ENCODE measurements at regions not wholly inside any gene's neighbourhood (a gene's known extent, or its start where the extent isn't known, plus 50 kb on each side); places are given as distances from the start of the nearest gene placed in this dataset.

DNA sequence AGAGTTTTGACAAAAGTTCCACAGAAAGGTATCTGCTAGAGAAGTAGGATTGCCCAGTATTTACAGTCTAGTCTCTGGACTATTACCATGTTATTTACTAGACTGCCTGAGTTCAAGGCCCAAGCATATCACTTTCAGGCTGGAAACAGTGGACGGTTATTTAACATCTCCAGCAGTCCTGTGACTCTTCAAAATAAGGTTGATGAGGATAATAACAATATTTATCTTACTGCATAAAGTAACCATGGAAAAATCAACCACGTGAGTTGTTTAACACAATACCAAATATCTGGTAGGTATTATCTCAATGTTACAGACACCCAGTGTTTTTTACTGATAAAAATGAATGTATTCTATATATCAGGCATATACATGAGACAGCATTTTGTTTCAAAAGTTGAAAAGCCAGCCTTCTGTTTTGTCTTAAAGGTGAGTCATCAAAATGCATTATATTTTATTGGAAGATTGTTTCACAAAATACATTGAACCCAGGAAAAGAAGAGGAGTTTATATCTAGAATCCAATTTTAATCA lies 535.8 kb downstream of the TBL1XR1 start:
- Histone ChIP-seq H3K36me3 (ENCODE audit: control insufficient read depth, insufficient read depth, low read length) (no peaks in the 10 kb centered on the region), H3K27me3 (replicated peaks; ENCODE audit: control insufficient read depth, insufficient read depth, low read length, poor library complexity, severe bottlenecking) (no peaks in the 10 kb centered on the region), H3K4me3 (ENCODE audit: insufficient read depth, low read depth, low read length, poor library complexity, severe bottlenecking) (no peak overlapping the region), H3K4me1 (ENCODE audit: control insufficient read depth, insufficient read depth, low read length, poor library complexity, severe bottlenecking) (no peaks in the 10 kb centered on the region), H3K27ac (ENCODE audit: insufficient read depth, low read length, poor library complexity, severe bottlenecking) (no peak overlapping the region), H3K9me3 (ENCODE audit: control insufficient read depth, low read length) (no peaks in the 10 kb centered on the region)
- no peak for DNase-seq

DNA sequence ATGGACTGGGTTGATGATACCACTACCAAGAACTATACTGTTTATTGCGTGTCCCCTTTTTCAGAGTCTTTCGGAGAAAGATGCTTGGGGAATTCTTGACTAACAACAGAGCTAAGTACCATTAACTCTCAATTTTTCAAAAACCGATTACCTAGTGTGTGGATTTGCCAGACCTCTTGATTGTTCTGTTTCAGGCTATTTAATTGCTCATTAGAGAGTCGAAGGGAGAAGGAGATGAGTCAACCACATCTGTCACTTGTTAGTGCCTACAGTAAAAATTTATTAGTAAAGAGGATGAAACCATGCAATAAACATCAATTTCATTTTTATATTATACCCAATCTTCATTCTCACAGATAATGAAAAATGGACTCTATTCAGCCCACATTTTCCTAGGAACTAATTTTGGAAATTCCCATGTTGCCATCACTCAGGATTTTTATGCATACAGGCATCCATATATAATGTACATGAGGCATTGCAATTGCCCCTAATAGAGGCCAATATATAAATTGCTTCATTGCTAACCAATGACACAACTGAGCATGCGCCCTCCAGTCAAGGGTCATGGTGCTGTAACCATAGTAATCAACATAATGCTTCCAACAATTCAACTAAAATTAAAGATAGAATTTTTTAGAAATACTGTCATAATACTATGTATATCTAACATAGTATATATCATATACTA lies 541.7 kb downstream of the TBL1XR1 start:
- Histone ChIP-seq H3K27ac (ENCODE audit: insufficient read depth, low read length, poor library complexity, severe bottlenecking) (no peak overlapping the region), H3K27me3 (replicated peaks; ENCODE audit: control insufficient read depth, insufficient read depth, low read length, poor library complexity, severe bottlenecking) (no peaks in the 10 kb centered on the region), H3K4me3 (ENCODE audit: insufficient read depth, low read depth, low read length, poor library complexity, severe bottlenecking) (no peak overlapping the region), H3K4me1 (ENCODE audit: control insufficient read depth, insufficient read depth, low read length, poor library complexity, severe bottlenecking) (no peaks in the 10 kb centered on the region), H3K36me3 (ENCODE audit: control insufficient read depth, insufficient read depth, low read length) (no peaks in the 10 kb centered on the region), H3K9me3 (ENCODE audit: control insufficient read depth, low read length) (no peaks in the 10 kb centered on the region)
- no peak for DNase-seq

DNA sequence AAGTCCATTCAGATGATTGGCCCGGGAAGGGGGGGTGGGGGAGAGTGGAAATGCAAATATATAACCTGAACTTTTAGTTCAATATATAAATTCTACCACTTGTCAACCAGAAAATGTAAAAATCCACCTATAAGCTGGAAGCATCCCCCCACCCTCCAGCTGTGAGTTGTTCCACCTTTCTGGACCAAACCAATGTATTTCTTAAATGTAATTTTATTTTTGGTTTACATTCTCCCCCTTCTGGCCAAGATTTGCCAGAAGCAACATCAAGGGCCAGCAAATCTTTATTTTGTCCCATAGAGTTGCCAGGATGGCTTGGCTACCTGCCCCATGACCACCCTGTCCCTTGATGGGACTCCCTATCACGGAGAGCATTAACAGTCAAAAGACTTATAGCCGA lies 545.7 kb downstream of the TBL1XR1 start:
- no peak overlapping the region for H3K27ac ChIP-seq (ENCODE audit: insufficient read depth, low read length, poor library complexity, severe bottlenecking)
- no peak for DNase-seq
- H3K4me1 ChIP-seq (ENCODE audit: control insufficient read depth, insufficient read depth, low read length, poor library complexity, severe bottlenecking): no peaks in the 10 kb centered on the region
- no peak overlapping the region for H3K4me3 ChIP-seq (ENCODE audit: insufficient read depth, low read depth, low read length, poor library complexity, severe bottlenecking)
- H3K36me3 ChIP-seq (ENCODE audit: control insufficient read depth, insufficient read depth, low read length): no peaks in the 10 kb centered on the region
- H3K27me3 ChIP-seq (replicated peaks; ENCODE audit: control insufficient read depth, insufficient read depth, low read length, poor library complexity, severe bottlenecking): no peaks in the 10 kb centered on the region
- H3K9me3 ChIP-seq (ENCODE audit: control insufficient read depth, low read length): no peaks in the 10 kb centered on the region

DNA sequence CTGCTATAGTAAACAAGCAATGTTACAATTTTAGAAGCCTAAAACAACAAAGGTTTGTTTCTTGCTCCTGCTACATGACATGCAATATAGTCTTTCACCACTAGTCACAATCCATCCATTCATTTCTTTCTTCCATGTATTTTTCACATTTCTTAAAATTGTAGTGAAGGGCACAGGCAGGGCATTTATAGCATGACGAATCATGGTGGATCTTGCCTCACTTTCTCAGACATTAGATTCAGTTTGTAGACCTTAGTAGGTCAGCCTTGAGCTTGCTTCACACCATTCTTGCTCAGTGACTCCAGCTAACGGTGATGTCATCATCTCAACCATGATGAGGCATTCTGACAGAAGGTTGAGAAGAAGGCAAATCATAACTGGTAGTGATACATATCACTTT lies 546.8 kb downstream of the TBL1XR1 start:
- DNase-seq: no peak
- H3K27me3 ChIP-seq (replicated peaks; ENCODE audit: control insufficient read depth, insufficient read depth, low read length, poor library complexity, severe bottlenecking): no peaks in the 10 kb centered on the region
- H3K27ac ChIP-seq (ENCODE audit: insufficient read depth, low read length, poor library complexity, severe bottlenecking): no peak overlapping the region
- no peaks in the 10 kb centered on the region for H3K9me3 ChIP-seq (ENCODE audit: control insufficient read depth, low read length)
- H3K4me1 ChIP-seq (ENCODE audit: control insufficient read depth, insufficient read depth, low read length, poor library complexity, severe bottlenecking): no peaks in the 10 kb centered on the region
- H3K4me3 ChIP-seq (ENCODE audit: insufficient read depth, low read depth, low read length, poor library complexity, severe bottlenecking): no peak overlapping the region
- H3K36me3 ChIP-seq (ENCODE audit: control insufficient read depth, insufficient read depth, low read length): no peaks in the 10 kb centered on the region

DNA sequence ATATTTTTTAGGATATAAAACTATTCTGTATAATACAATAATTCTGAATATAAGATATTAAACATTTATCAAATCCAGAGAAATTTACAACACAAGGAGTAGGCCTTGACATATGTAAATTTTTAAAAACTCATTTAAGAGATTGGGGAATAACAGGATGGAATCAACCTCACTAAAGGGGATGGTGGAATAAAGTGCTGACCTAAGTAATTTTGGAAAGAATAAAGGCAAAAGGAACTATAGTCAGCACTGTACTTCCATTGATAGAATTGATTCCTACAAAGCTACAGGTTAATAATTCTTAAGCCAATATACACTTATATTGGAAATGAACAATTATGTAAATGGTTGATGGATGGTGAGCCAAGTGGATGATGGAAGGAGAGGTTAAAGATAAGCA lies 549.3 kb downstream of the TBL1XR1 start:
- H3K27ac ChIP-seq (ENCODE audit: insufficient read depth, low read length, poor library complexity, severe bottlenecking): no peak overlapping the region
- H3K36me3 ChIP-seq (ENCODE audit: control insufficient read depth, insufficient read depth, low read length): no peaks in the 10 kb centered on the region
- no peak for DNase-seq
- no peak overlapping the region for H3K4me3 ChIP-seq (ENCODE audit: insufficient read depth, low read depth, low read length, poor library complexity, severe bottlenecking)
- no peaks in the 10 kb centered on the region for H3K4me1 ChIP-seq (ENCODE audit: control insufficient read depth, insufficient read depth, low read length, poor library complexity, severe bottlenecking)
- no peaks in the 10 kb centered on the region for H3K27me3 ChIP-seq (replicated peaks; ENCODE audit: control insufficient read depth, insufficient read depth, low read length, poor library complexity, severe bottlenecking)
- no peaks in the 10 kb centered on the region for H3K9me3 ChIP-seq (ENCODE audit: control insufficient read depth, low read length)

DNA sequence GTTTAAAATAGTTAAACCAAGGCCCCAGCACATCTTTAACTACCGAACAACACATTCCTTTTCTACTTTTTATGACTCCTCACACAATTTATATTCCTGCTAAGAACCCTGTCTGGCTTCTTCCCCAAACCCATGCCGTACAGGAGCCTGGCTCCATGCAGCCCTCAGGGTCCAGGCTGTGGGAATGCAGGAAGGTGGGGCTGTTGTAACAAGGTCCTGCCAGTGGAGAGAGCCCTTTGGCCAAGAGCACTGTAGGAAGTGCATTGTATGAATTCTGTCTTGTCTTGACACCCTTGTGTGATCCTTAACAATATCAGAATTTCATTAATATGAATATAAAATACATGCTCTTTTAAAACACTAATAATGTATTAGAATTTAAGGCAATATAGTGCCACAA lies 563.8 kb downstream of the TBL1XR1 start:
- no peaks in the 10 kb centered on the region for H3K27me3 ChIP-seq (replicated peaks; ENCODE audit: control insufficient read depth, insufficient read depth, low read length, poor library complexity, severe bottlenecking)
- no peak overlapping the region for H3K27ac ChIP-seq (ENCODE audit: insufficient read depth, low read length, poor library complexity, severe bottlenecking)
- no peaks in the 10 kb centered on the region for H3K9me3 ChIP-seq (ENCODE audit: control insufficient read depth, low read length)
- H3K36me3 ChIP-seq (ENCODE audit: control insufficient read depth, insufficient read depth, low read length): no peaks in the 10 kb centered on the region
- H3K4me1 ChIP-seq (ENCODE audit: control insufficient read depth, insufficient read depth, low read length, poor library complexity, severe bottlenecking): no peaks in the 10 kb centered on the region
- no peak overlapping the region for H3K4me3 ChIP-seq (ENCODE audit: insufficient read depth, low read depth, low read length, poor library complexity, severe bottlenecking)
- no peak for DNase-seq

DNA sequence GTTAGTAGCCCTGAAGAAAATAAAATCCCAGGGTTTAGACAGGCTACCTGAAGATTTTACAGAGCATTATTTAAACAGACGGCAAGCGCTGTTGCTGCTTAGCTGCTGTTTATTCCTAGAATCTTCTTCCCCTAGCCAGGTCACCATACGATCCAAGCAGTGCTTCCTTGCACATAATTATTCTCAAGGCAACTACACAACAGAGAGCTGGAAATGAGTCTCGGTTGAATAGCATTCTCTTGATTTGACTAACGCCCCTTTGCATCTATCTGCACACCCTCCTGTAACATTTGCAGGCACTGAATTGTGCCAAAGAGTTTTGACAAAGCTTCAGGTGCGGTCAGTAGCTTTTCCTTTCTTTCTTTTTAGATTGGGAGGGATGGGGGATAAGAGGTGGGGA lies 564.4 kb downstream of the TBL1XR1 start:
- no peaks in the 10 kb centered on the region for H3K36me3 ChIP-seq (ENCODE audit: control insufficient read depth, insufficient read depth, low read length)
- no peak overlapping the region for H3K4me3 ChIP-seq (ENCODE audit: insufficient read depth, low read depth, low read length, poor library complexity, severe bottlenecking)
- H3K9me3 ChIP-seq (ENCODE audit: control insufficient read depth, low read length): no peaks in the 10 kb centered on the region
- DNase-seq: no peak
- H3K27me3 ChIP-seq (replicated peaks; ENCODE audit: control insufficient read depth, insufficient read depth, low read length, poor library complexity, severe bottlenecking): no peaks in the 10 kb centered on the region
- H3K4me1 ChIP-seq (ENCODE audit: control insufficient read depth, insufficient read depth, low read length, poor library complexity, severe bottlenecking): no peaks in the 10 kb centered on the region
- no peak overlapping the region for H3K27ac ChIP-seq (ENCODE audit: insufficient read depth, low read length, poor library complexity, severe bottlenecking)

DNA sequence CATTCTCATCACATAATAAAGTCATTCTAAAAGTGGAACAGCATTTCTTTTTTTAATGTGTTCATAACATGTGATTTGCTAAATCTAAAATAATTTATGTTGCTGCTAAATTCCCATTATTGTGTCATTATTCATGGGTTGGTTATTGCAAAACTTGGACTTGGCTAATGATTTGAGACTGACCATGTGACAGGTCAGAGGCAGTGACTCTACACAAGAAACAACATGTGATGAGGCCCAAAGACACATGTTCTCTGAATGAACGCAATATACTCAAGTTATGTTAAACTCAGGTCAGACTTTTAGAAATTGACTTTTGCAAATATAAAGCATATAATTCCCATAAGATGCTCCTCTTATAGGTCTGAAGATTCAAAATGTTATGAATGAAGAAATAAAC lies 566.1 kb downstream of the TBL1XR1 start:
- no peak for DNase-seq
- Histone ChIP-seq H3K4me1 (ENCODE audit: control insufficient read depth, insufficient read depth, low read length, poor library complexity, severe bottlenecking) (no peaks in the 10 kb centered on the region), H3K27ac (ENCODE audit: insufficient read depth, low read length, poor library complexity, severe bottlenecking) (no peak overlapping the region), H3K9me3 (ENCODE audit: control insufficient read depth, low read length) (no peaks in the 10 kb centered on the region), H3K27me3 (replicated peaks; ENCODE audit: control insufficient read depth, insufficient read depth, low read length, poor library complexity, severe bottlenecking) (no peaks in the 10 kb centered on the region), H3K4me3 (ENCODE audit: insufficient read depth, low read depth, low read length, poor library complexity, severe bottlenecking) (no peak overlapping the region), H3K36me3 (ENCODE audit: control insufficient read depth, insufficient read depth, low read length) (no peaks in the 10 kb centered on the region)

DNA sequence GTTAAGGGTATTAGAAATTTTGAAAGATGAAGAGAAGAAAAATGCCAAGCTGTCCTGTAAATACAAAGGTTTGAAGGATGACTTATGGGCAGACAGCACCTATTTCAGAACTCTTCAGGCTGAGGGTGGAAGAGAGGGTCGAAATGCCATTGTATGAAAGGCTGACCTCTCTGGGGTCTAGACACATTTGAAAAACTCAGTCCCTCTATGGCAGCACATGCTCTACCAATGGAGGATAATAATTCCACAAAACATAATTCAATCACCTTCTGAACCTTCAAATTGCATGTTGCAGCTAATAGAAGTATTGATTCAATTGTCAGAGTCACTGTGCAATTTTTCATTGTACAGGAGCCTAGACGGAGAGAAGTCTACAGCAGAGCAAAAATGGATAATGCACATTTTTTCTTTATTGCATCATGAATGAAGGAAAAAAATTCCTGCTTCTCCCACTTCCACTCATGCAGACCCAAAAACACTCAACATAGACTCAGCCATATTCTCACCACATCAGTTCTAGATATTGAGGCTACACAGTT lies 569.1 kb downstream of the TBL1XR1 start:
- Histone ChIP-seq H3K27ac (ENCODE audit: insufficient read depth, low read length, poor library complexity, severe bottlenecking) (no peak overlapping the region), H3K4me1 (ENCODE audit: control insufficient read depth, insufficient read depth, low read length, poor library complexity, severe bottlenecking) (no peaks in the 10 kb centered on the region), H3K36me3 (ENCODE audit: control insufficient read depth, insufficient read depth, low read length) (no peaks in the 10 kb centered on the region), H3K9me3 (ENCODE audit: control insufficient read depth, low read length) (no peaks in the 10 kb centered on the region), H3K4me3 (ENCODE audit: insufficient read depth, low read depth, low read length, poor library complexity, severe bottlenecking) (no peak overlapping the region), H3K27me3 (replicated peaks; ENCODE audit: control insufficient read depth, insufficient read depth, low read length, poor library complexity, severe bottlenecking) (no peaks in the 10 kb centered on the region)
- DNase-seq: no peak

DNA sequence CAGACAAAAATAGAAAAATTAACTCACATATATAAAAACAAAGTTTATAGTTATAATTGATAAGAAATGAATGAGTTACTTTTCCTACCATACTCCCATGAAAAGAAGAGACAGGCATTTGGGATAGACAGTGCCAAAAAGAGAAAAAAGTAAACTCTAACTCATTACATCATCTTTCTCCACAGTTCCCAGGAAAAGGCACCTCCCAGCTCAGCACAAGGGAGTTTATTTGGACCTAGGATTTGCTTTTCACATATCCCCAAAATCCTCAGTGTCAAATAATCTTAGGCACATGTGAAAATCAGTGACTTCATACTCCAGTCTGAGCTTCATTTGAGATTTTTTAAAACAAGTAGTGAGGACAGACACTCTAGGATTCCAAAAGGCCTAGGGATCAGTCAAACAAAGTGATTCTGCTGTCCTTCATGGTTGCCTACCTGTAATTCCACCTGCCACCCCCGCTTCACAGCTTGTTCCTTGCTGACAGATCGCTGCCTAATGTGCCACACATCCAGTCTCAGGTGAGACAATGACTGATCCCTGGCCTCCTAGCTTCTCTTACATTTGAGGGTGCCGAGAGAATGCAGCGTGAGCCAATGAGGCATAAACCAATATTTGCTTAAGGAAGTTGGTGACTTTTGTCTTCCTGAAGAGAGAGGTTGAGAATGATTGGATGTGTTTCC lies 573.7 kb downstream of the TBL1XR1 start:
- no peak overlapping the region for H3K27ac ChIP-seq (ENCODE audit: insufficient read depth, low read length, poor library complexity, severe bottlenecking)
- no peak overlapping the region for H3K4me3 ChIP-seq (ENCODE audit: insufficient read depth, low read depth, low read length, poor library complexity, severe bottlenecking)
- H3K4me1 ChIP-seq (ENCODE audit: control insufficient read depth, insufficient read depth, low read length, poor library complexity, severe bottlenecking): no peaks in the 10 kb centered on the region
- no peak for DNase-seq
- no peaks in the 10 kb centered on the region for H3K9me3 ChIP-seq (ENCODE audit: control insufficient read depth, low read length)
- no peaks in the 10 kb centered on the region for H3K27me3 ChIP-seq (replicated peaks; ENCODE audit: control insufficient read depth, insufficient read depth, low read length, poor library complexity, severe bottlenecking)
- H3K36me3 ChIP-seq (ENCODE audit: control insufficient read depth, insufficient read depth, low read length): no peaks in the 10 kb centered on the region
